NCI-H187 (cell line): ENCODE measurements at regions not wholly inside any gene's neighbourhood (a gene's known extent, or its start where the extent isn't known, plus 50 kb on each side); places are given as distances from the start of the nearest gene placed in this dataset.

ENCODE experiments used
- DNase-seq, 2 experiments: peaks; one replicate each; lab custom pipeline; 2025; lab: John Stamatoyannopoulos, UW

DNA sequence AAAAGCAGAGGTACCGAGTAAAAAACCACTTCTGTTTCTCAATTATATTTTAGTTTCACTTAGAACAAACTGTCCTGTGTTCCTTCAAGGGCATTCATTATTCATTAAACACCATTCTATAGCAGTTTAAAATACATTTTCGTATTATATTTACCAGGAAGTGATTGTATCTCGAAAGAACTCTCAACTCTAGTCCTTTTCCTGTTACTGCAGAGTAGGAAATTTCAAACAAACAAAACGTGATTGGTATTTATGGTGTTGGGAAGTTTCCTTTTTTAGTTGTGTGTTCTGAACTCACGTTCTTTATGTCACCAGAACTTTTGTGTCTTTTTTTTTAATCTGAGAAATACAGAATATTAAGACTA, 139.5 kb upstream of the BTBD3 start:
- DNase-seq, result no peak

DNA sequence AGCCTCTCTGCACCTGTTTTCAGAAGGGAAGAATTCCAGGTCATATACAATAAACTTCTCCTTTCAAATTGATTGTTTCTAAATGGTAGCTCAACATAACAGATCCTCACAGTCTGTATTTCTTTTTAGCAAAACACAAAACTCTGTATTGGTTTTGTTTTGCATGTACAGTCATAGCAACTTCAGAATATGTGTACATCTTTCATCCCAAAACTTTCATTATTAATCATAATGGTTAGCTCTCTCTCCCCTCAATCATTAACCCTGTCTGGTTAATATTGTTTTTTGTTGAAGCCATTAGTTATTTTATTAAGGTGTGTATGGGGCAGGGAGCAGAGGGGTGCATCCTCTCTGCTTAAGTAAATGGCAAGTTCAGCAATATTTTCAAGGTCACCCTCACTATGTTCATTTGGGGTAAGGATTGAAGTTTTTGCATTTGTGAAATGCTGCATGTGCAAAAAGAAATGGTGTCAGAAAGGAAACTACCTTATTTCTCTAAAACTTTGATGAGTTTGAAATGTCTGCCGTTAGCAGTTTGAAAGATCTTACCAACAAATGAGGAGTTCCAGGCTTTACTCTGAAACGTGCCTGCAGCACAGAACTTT, 136.8 kb upstream of the BTBD3 start:
- DNase-seq, result no peak

- DNase-seq, result no peak
These were observed 134.4 kb upstream of the BTBD3 start for GRCh38 chr20:11783102-11783850.

GRCh38 chr20:11785885-11786507, 131.7 kb upstream of the BTBD3 start:
- DNase-seq, result no peak

- no peak for DNase-seq
These were observed 127.6 kb upstream of the BTBD3 start for GRCh38 chr20:11790046-11790445.

- DNase-seq, result no peak
These were observed 126.4 kb upstream of the BTBD3 start for GRCh38 chr20:11791316-11791715.

DNA sequence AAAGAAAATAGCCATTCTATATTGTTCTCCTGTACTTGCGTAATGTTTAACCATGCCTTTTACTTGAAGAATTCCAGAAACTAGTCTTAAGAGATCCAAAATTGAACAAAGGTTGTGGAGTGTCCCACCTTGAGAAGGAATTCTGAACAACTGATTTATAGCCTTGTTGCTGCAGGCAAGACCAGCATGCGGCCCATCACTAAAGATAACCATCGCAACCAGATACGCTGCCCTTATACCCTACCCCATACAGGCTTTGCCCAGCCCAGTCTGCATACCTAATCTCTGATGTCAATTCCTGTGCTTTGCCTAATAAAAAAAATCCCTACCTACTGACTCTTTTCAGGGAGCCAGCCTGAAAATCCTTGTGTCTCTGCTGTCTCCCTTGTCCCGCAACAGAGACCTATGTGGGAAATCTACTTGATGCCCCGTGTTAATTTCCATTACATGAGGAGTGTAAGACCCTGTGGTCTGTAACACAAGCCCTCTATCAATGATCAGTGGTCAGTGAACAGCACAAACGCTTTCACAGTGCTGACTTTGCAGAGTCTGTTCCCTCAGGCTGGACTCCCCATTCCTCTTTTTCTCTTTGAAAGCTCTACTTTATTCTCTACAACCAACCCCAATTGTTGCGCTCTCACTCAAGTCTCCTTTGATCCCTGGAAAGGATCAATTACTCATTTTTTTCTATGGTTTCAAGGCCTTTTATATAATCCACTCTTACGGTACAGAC, 125.7 kb upstream of the BTBD3 start:
- no peak for DNase-seq

DNA sequence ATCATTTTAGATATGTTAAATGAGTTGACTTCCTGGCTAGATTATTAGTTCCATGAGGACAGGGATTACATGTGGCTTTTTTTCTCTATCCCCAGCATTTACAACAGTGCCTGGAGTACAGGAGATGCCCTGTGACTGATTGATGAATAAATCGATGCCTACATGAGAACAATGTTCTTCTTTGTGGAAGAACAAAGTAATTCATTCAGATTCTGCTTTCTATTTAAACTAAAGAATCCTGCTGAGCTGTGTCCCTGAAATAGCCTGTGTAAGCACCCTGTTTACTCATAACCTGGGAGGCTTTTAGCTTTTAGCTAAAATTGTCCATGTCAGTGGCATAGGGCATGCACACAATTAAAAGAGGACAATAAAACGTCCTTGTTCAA, 125.1 kb upstream of the BTBD3 start:
- DNase-seq, result no peak

DNA sequence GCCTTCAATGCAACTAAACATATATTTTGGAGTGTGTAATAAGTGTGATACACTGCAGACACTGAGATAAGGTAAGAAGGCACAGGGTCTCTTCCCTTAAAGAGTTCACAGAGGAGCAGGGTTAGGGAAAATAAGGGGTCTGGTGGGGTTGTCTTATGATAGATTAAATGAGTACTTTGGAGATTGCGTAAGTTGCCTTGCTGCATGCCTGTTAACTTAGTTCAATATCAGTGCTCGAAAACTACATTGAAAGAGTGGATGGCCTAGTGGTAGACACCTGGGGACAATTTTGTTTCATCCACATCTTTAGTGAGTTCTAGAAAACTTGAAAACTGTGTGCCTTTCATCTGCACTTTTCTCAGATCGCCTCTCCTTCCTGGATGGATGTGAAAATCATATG, 123.2 kb upstream of the BTBD3 start:
- DNase-seq, result no peak

GRCh38 chr20:11795071-11795615, 122.5 kb upstream of the BTBD3 start:
- DNase-seq, result no peak

DNA sequence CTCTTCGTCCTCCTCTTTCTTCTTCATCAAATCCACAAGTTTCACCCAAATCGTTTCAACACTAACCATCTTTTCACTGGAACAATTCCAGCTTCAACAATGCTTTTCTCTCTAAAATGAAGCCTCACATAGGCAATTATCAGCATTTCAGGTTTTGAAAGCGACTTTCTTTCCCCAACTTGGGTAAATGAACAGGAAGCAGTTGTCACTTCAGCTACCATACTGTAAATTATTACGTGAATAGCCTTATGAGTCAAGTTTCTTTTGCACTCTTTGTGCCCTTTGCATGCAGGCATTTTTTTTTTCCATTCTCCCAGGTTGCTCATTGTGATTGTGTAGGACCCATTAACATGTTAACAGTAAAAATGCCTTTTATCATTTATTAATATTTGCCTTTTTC, 121.7 kb upstream of the BTBD3 start:
- DNase-seq, result no peak

DNA sequence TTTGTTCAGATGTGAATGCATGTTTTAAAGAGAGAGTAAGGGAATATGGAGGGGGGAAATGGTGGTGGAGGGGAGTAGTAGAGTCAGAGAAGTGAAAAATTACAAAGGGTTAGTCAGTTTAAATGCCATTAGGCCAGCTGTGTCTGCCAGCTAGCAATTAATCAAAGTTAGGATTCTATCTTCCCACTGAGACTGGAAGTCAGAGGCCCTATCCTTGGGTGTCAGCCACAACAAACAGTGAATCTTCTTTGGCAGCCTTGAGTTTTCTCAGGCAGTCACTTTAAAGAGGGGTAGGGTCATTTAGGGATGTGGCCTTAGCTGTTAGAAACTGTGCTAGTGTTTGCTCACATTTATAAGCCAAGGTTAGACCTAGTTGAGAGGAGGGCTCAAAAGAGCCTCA, 120.5 kb upstream of the BTBD3 start:
- DNase-seq, result no peak

DNA sequence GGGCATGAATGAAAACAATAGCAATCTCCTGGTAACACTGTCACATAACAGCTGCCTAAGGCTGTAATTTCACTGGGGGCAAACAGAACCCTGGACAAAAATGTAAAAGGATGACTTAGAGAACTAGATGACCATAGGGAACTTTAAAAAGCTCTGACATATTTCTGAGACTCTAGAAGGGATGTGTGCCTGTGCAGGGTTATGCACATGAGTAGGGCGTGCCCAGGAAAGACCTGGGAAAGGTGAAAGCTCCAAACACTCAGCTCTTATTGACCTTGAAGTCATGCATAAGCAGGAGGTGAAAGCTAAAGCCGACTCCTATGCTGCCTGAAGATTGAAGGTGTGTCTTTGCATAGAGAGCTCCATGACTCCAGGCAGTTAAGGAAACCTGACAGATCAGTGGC, 118.4 kb upstream of the BTBD3 start:
- no peak for DNase-seq

DNA sequence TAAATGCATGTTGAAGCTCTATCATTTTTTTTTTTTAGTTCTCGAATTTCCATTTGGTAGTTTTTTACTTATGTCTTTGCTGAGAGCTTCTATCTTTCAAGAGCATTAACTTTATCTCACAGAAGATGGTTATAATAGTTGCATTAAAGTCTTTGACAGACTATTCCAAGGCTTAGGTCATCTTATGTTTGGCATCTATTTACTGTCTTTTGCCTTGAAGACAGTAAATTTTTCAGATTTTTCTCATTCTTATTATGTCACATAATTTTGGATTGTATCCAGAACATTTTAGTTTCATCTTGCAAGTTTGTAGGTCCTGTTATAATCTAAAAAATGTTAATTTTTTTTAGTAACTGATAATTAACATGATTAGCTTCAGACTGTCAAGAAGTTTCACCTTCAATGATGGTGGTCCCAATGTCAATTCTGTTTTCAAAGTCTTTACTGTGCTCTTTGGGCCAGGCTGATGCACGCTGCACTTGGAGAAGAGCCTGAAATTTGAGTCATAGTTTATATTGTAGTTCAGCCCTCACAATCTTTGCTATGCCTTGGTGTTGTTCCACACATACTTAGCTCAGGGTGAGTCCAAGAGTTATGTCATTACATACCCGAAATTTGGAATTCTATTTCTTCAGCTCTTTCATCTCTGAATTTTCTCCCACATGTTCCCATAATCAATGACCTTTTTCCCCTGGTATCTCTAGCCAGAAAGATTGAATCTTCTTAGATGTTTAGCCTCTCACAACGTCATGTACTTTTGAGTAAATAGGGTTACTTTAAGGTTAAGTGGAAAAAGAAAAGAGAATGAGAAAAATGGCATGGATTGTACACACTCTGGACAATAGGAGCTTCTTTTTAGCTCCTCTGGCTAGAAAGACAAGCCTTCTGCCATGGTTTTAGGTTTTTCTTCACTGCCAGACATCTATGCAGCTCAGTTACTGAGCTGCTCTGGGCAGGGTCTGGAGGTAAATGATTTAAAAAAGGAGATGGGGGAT, 110.3 kb upstream of the BTBD3 start:
- no peak for DNase-seq

DNA sequence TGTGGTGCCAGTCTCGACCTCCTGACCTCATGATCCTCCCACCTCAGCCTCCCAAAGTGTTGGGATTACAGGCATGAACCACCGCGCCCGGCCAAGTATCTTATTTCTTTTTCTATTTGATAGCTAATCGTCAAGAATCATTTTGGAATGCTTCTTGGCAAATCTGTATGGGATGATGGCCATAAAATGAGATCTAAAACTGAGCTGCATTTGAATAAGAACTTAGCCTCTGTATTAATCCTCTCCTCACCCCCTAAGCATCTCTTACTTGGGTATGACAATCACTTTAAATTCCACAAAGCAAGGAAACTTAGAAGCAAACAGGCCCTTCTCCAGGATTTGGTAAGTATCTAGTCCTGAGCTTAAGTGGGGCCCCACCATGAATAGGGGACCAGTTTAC, 108.9 kb upstream of the BTBD3 start:
- DNase-seq, result no peak

GRCh38 chr20:11810311-11811083, 107.2 kb upstream of the BTBD3 start:
- no peak for DNase-seq

GRCh38 chr20:11813106-11813890, 104.4 kb upstream of the BTBD3 start:
- no peak for DNase-seq

DNA sequence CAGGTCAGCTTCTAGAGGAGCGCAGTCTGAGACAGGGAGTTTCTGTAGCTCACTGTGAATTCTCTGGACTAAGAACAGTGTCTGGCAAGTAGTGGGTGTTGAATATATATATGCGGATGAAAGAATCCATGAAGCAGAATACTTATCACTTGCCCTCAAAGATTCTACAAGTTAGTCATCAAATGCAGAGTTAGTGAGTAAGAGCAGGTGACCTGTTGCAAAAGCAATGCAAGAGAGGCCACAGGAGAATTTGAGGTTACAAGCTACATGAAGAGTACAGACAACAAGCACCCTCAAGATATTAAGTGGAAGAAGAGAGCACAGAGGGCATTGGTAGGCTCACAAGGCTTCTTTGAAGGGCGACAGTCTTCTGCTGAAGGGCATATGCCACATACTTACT, 103.4 kb upstream of the BTBD3 start:
- no peak for DNase-seq

- DNase-seq, result no peak
These were observed 96.9 kb upstream of the BTBD3 start for GRCh38 chr20:11820838-11821237.

GRCh38 chr20:11822540-11822794, 95.2 kb upstream of the BTBD3 start:
- DNase-seq, result no peak
